HepG2 (cell line): ENCODE measurements at regions not wholly inside any gene's neighbourhood (a gene's known extent, or its start where the extent isn't known, plus 50 kb on each side); places are given as distances from the start of the nearest gene placed in this dataset.

Experiments
- ATAC-seq: fragments of 200-7000 bp; cut with Tn5 transposase; 3 replicates; pipeline ENCODE4 v1.9.1; 2020; ENCODE audit warnings: mild to moderate bottlenecking, moderate library complexity
- BruUV-seq: library from RNA; stranded (reverse); fragments of 400-500 nt; replicated peaks from 2 replicates; lab custom pipeline; 2021; lab: Mats Ljungman, UMichigan
- CTCF ChIA-PET: fragments of 300-600 bp; formaldehyde crosslinking; extraction: SDS; loops from one replicate; lab custom pipeline; 2021; ENCODE audit warnings: low total read pairs, inconsistent platforms, low intra/inter-chr PET ratio; lab: Yijun Ruan, JAX
- POLR2A ChIA-PET: fragments of 350-600 bp; sonication (Branson Sonifier 250); formaldehyde crosslinking; loops from one replicate; lab custom pipeline; 2020; ENCODE audit warnings: antibody characterized with exemption, inconsistent platforms; lab: Yijun Ruan, JAX
- DNase-seq: peaks from one replicate; pipeline ENCODE4 v3.0.0-alpha.2; 2015; ENCODE audit warnings: low spot score
- FAIRE-seq: peaks from 3 replicates; lab custom pipeline; 2011; peaks lifted over from hg19 to GRCh38; lab: Jason Lieb, UNC
- H2AFZ ChIP-seq: one replicate; pipeline ENCODE4 v1.6.1; 2011; ENCODE audit warnings: low read length, inconsistent platforms
- H3K27ac ChIP-seq: fragments of 300-600 bp; 3 replicates; pipeline ENCODE4 v1.8.0; 2011; ENCODE audit warnings: mixed run types, mild to moderate bottlenecking, mixed read lengths, low read length, inconsistent platforms; ENCODE audit not compliant: insufficient read depth; ENCODE audit errors: extremely low read length
- H3K27me3 ChIP-seq, 2 experiments: fragments of 200-600 bp in 1 of 2; 2 replicates in 1 of 2; 3 replicates in 1 of 2; pipeline versions ENCODE4 v1.6.0 to v1.8.0; 2011; ENCODE audit warnings: low read length in 2 of 2, mild to moderate bottlenecking in 2 of 2, moderate library complexity in 2 of 2, inconsistent platforms in 1 of 2; ENCODE audit not compliant: insufficient read depth in 2 of 2, control insufficient read depth in 1 of 2
- H3K36me3 ChIP-seq, 2 experiments: fragments of 200-600 bp in 1 of 2; replicated peaks in 1 of 2; 2 replicates in 1 of 2; 3 replicates in 1 of 2; pipeline versions ENCODE4 v1.5.1 to v1.8.0; 2011; ENCODE audit warnings: low read length in 2 of 2, inconsistent platforms in 1 of 2; ENCODE audit not compliant: insufficient read depth in 2 of 2, control insufficient read depth in 1 of 2
- H3K4me1 ChIP-seq: 2 replicates; pipeline ENCODE4 v1.5.1; 2012; ENCODE audit warnings: low read length, inconsistent platforms; ENCODE audit not compliant: insufficient read depth
- H3K4me2 ChIP-seq: 2 replicates; pipeline ENCODE4 v1.6.0; 2011; ENCODE audit warnings: low read depth, low read length, inconsistent platforms
- H3K4me3 ChIP-seq, 3 experiments: fragments of 200-600 bp in 1 of 3; sonication (generic), shearing (Covaris generic) in 1 of 3; replicated peaks in 1 of 3; 2 replicates each; pipeline ENCODE4 v1.5.1; 2011 to 2016; ENCODE audit warnings: low read length in 3 of 3, inconsistent platforms in 2 of 3, low read depth in 2 of 3, mild to moderate bottlenecking in 2 of 3, control low read depth in 1 of 3, mixed read lengths in 1 of 3; ENCODE audit not compliant: insufficient read depth in 1 of 3
- H3K79me2 ChIP-seq: one replicate; pipeline ENCODE4 v1.6.1; 2011; ENCODE audit warnings: low read length, inconsistent platforms; ENCODE audit not compliant: insufficient read depth
- H3K9ac ChIP-seq: 2 replicates; pipeline ENCODE4 v1.6.0; 2011; ENCODE audit warnings: mild to moderate bottlenecking, low read depth, low read length, inconsistent platforms; ENCODE audit not compliant: insufficient read depth
- H3K9me3 ChIP-seq: 2 replicates; pipeline ENCODE4 v1.5.1; 2012; ENCODE audit warnings: mild to moderate bottlenecking, low read length
- H4K20me1 ChIP-seq: 2 replicates; pipeline ENCODE4 v1.6.0; 2011; ENCODE audit warnings: inconsistent platforms, mild to moderate bottlenecking, low read length, moderate library complexity; ENCODE audit not compliant: insufficient read depth
- FIP1L1 ChIP-seq: fragments of 200-400 bp; formaldehyde crosslinking; IDR thresholded peaks from 2 replicates; pipeline ENCODE4 v1.6.1; 2018; ENCODE audit warnings: low read depth, mild to moderate bottlenecking, low read length, moderate library complexity, borderline replicate concordance; ENCODE audit not compliant: insufficient read depth
- NBN ChIP-seq: fragments of 450-650 bp; conservative IDR thresholded peaks from 2 replicates; pipeline ENCODE4 v1.6.1; 2017
- STAG1 ChIP-seq: sonication (generic); formaldehyde crosslinking; IDR thresholded peaks from 2 replicates; pipeline ENCODE4 v1.4.0; 2020; ENCODE audit warnings: missing genetic modification reagents
- ZBTB21 ChIP-seq: sonication (generic); formaldehyde crosslinking; IDR thresholded peaks from 2 replicates; pipeline ENCODE4 v1.4.0; 2020; ENCODE audit warnings: missing genetic modification reagents
- ZHX1 ChIP-seq: sonication (generic); formaldehyde crosslinking; IDR thresholded peaks from 2 replicates; pipeline ENCODE4 v1.8.1; 2022; ENCODE audit warnings: low read depth, mild to moderate bottlenecking, missing genetic modification reagents
- ZKSCAN5 ChIP-seq: sonication (generic); formaldehyde crosslinking; IDR thresholded peaks from 2 replicates; pipeline ENCODE4 v1.5.1; 2020; ENCODE audit warnings: mild to moderate bottlenecking, missing genetic modification reagents
- ZNF549 ChIP-seq: sonication (generic); formaldehyde crosslinking; IDR thresholded peaks from 2 replicates; pipeline ENCODE4 v1.5.0; 2020; ENCODE audit warnings: missing genetic modification reagents
- WGBS: methylation state at CpG from one replicate; pipeline ENCODE4 v1.1.6; 2017; ENCODE audit warnings: low lambda C conversion rate; 5-methylcytosine and 5-hydroxymethylcytosine counted together
- in situ Hi-C: cut with HindIII; loops from 2 replicates; pipeline ENCODE4 v1.10.0; 2017; ENCODE audit warnings: low pct_unique_long_range_greater_than_20kb; ENCODE audit not compliant: extremely low pct_ligation_motif_present
- intact Hi-C: fragments of 100-400 bp; cut with micrococcal nuclease; formaldehyde crosslinking; loops from one replicate; pipeline ENCODE4 v1.10.0; 2022; ENCODE audit not compliant: unreplicated experiment
- TF ChIP-seq, protein P1 (sequence below): sonication (generic); formaldehyde crosslinking; IDR thresholded peaks from 2 replicates; pipeline ENCODE4 v1.5.0; 2020; ENCODE audit warnings: mild to moderate bottlenecking, missing genetic modification reagents, moderate library complexity
- TF ChIP-seq, protein P2 (sequence below): sonication (generic); formaldehyde crosslinking; conservative IDR thresholded peaks from 2 replicates; pipeline ENCODE4 v1.8.0; 2022; ENCODE audit warnings: low read depth, missing genetic modification reagents

- no peaks in the 10 kb centered on the region for H3K4me1 ChIP-seq
- no peak overlapping the region for H3K9ac ChIP-seq
- no peak overlapping the region for H2AFZ ChIP-seq
- ChIA-PET POLR2A (no interaction called here), CTCF (no interaction called here)
- no peak overlapping the region for H3K27ac ChIP-seq
- TF ChIP-seq, protein P1, sequence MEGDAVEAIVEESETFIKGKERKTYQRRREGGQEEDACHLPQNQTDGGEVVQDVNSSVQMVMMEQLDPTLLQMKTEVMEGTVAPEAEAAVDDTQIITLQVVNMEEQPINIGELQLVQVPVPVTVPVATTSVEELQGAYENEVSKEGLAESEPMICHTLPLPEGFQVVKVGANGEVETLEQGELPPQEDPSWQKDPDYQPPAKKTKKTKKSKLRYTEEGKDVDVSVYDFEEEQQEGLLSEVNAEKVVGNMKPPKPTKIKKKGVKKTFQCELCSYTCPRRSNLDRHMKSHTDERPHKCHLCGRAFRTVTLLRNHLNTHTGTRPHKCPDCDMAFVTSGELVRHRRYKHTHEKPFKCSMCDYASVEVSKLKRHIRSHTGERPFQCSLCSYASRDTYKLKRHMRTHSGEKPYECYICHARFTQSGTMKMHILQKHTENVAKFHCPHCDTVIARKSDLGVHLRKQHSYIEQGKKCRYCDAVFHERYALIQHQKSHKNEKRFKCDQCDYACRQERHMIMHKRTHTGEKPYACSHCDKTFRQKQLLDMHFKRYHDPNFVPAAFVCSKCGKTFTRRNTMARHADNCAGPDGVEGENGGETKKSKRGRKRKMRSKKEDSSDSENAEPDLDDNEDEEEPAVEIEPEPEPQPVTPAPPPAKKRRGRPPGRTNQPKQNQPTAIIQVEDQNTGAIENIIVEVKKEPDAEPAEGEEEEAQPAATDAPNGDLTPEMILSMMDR (CRISPR knock-in tag) = 0 out of 2 replicates have a peak, but pooled peaks have one; percentile 14
- TF ChIP-seq ZNF549 (no peak), NBN (no peak), ZHX1 (CRISPR knock-in tag) (no peak), ZKSCAN5 (no peak), ZBTB21 (CRISPR knock-in tag) (no peak), STAG1 (CRISPR knock-in tag) (peak; percentile 17; the same call in 1 of the 2 replicates), FIP1L1 (no peak)
- TF ChIP-seq, protein P2, sequence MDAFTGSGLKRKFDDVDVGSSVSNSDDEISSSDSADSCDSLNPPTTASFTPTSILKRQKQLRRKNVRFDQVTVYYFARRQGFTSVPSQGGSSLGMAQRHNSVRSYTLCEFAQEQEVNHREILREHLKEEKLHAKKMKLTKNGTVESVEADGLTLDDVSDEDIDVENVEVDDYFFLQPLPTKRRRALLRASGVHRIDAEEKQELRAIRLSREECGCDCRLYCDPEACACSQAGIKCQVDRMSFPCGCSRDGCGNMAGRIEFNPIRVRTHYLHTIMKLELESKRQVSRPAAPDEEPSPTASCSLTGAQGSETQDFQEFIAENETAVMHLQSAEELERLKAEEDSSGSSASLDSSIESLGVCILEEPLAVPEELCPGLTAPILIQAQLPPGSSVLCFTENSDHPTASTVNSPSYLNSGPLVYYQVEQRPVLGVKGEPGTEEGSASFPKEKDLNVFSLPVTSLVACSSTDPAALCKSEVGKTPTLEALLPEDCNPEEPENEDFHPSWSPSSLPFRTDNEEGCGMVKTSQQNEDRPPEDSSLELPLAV = no peak
- H3K36me3 ChIP-seq = no peaks in the 10 kb centered on the region
- H3K27me3 ChIP-seq = no peaks in the 10 kb centered on the region
- FAIRE-seq (no peak), ATAC-seq (peak; percentile 43), DNase-seq (no peak)
- H3K4me3 ChIP-seq = no peak overlapping the region
- H4K20me1 ChIP-seq = no peaks in the 10 kb centered on the region
- in situ Hi-C loops (no loop called here), intact Hi-C loops (no loop called here)
- no TSS peak for BruUV-seq
- 2% methylated on average over 2 of the region's 2 CpGs for WGBS
- no peaks in the 10 kb centered on the region for H3K79me2 ChIP-seq
- no peaks in the 10 kb centered on the region for H3K9me3 ChIP-seq
- H3K4me2 ChIP-seq = no peak overlapping the region
Observed at GRCh38 chr2:117512307-117512706, 302.2 kb upstream of the DDX18 start.
